H1 (cell line): ENCODE measurements at regions not wholly inside any gene's neighbourhood (a gene's known extent, or its start where the extent isn't known, plus 50 kb on each side); places are given as distances from the start of the nearest gene placed in this dataset.

Experiments
- CTCF ChIA-PET: fragments of 300-600 bp; sonication (Branson Sonifier 250); formaldehyde crosslinking; loops from one replicate; lab custom pipeline; 2021; ENCODE audit not compliant: partially characterized antibody; lab: Charles Lee
- POLR2A ChIA-PET: fragments of 300-600 bp; sonication (Branson Sonifier 250); formaldehyde crosslinking; loops from one replicate; lab custom pipeline; 2021; ENCODE audit warnings: inconsistent platforms; ENCODE audit not compliant: partially characterized antibody; lab: Charles Lee
- DNase-seq, 2 experiments: peaks; one replicate each; pipeline versions ENCODE4 v3.0.0 to v3.0.0-alpha.2; 2010 to 2022; ENCODE audit warnings: low spot score in 2 of 2, low read depth in 1 of 2, mixed read lengths in 1 of 2
- FAIRE-seq: peaks from 2 replicates; lab custom pipeline; 2011; peaks lifted over from hg19 to GRCh38; lab: Jason Lieb, UNC
- H2AFZ ChIP-seq: 2 replicates; pipeline ENCODE4 v1.8.1; 2012; ENCODE audit warnings: low read length, inconsistent platforms
- H2AK5ac ChIP-seq: 2 replicates; pipeline ENCODE4 v1.6.1; 2013; ENCODE audit warnings: low read depth, low read length
- H2BK120ac ChIP-seq: replicated peaks from 2 replicates; pipeline ENCODE3; 2013; ENCODE audit warnings: low read depth, low read length, inconsistent platforms
- H2BK12ac ChIP-seq: 2 replicates; pipeline ENCODE4 v1.6.1; 2013; ENCODE audit warnings: low read depth, low read length
- H2BK15ac ChIP-seq: 2 replicates; pipeline ENCODE4 v1.6.1; 2013; ENCODE audit warnings: low read length
- H2BK20ac ChIP-seq: 2 replicates; pipeline ENCODE4 v1.6.1; 2013; ENCODE audit warnings: low read length
- H2BK5ac ChIP-seq: 2 replicates; pipeline ENCODE4 v1.6.1; 2013; ENCODE audit warnings: low read depth, low read length
- H3K14ac ChIP-seq: 2 replicates; pipeline ENCODE4 v1.6.1; 2013; ENCODE audit warnings: inconsistent platforms; ENCODE audit not compliant: insufficient read length
- H3K18ac ChIP-seq: 2 replicates; pipeline ENCODE4 v1.6.1; 2013; ENCODE audit warnings: low read length; ENCODE audit errors: extremely low read depth
- H3K23ac ChIP-seq: 2 replicates; pipeline ENCODE4 v1.6.1; 2013; ENCODE audit warnings: inconsistent platforms; ENCODE audit not compliant: insufficient read length
- H3K23me2 ChIP-seq: 2 replicates; pipeline ENCODE4 v1.6.1; 2013; ENCODE audit warnings: low read depth, low read length
- H3K27ac ChIP-seq: 2 replicates; pipeline ENCODE4 v1.6.1; 2011; ENCODE audit warnings: low read depth, low read length, inconsistent platforms
- H3K27me3 ChIP-seq, 4 experiments: replicated peaks in 1 of 4; 1 replicate in 1 of 4; 2 replicates in 3 of 4; pipeline versions ENCODE4 v1.6.1 to v1.8.1; 2011 to 2013; ENCODE audit warnings: low read length in 3 of 4, mild to moderate bottlenecking in 3 of 4, inconsistent platforms in 2 of 4, mixed read lengths in 2 of 4, moderate library complexity in 1 of 4; ENCODE audit not compliant: control insufficient read depth in 3 of 4, insufficient read depth in 3 of 4; ENCODE audit errors: extremely low read depth in 1 of 4
- H3K36me3 ChIP-seq, 4 experiments: 2 replicates each; pipeline versions ENCODE4 v1.6.1 to v1.8.1; 2011 to 2013; ENCODE audit warnings: mild to moderate bottlenecking in 4 of 4, low read length in 3 of 4, moderate library complexity in 2 of 4, control low read depth in 1 of 4, inconsistent platforms in 1 of 4; ENCODE audit not compliant: insufficient read depth in 4 of 4, control insufficient read depth in 2 of 4
- H3K4ac ChIP-seq: replicated peaks from 2 replicates; pipeline ENCODE3; 2013; ENCODE audit warnings: low read length, low read depth, mixed read lengths, inconsistent platforms; ENCODE audit not compliant: insufficient read length
- H3K4me1 ChIP-seq, 4 experiments: replicated peaks in 1 of 4; 1 replicate in 1 of 4; 2 replicates in 3 of 4; pipeline versions ENCODE4 v1.6.1 to v1.8.1; 2011 to 2013; ENCODE audit warnings: low read length in 3 of 4, inconsistent platforms in 2 of 4, mixed read lengths in 1 of 4; ENCODE audit not compliant: insufficient read depth in 4 of 4, control insufficient read depth in 3 of 4
- H3K4me2 ChIP-seq, 2 experiments: 2 replicates each; pipeline versions ENCODE4 v1.6.1 to v1.8.1; 2011 to 2013; ENCODE audit warnings: low read depth in 2 of 2, low read length in 2 of 2, control low read depth in 1 of 2, inconsistent platforms in 1 of 2, mild to moderate bottlenecking in 1 of 2; ENCODE audit not compliant: insufficient read depth in 1 of 2
- H3K4me3 ChIP-seq, 4 experiments: fragments of 200-600, 300-600 bp in 1 of 4; sonication (generic), shearing (Covaris generic), sonication (Bioruptor Twin) in 1 of 4; 2 replicates each; pipeline versions ENCODE4 v1.5.1 to v1.8.1; 2011 to 2016; ENCODE audit warnings: low read length in 4 of 4, low read depth in 3 of 4, control low read depth in 2 of 4, inconsistent platforms in 2 of 4, mild to moderate bottlenecking in 2 of 4, mixed read lengths in 1 of 4, moderate library complexity in 1 of 4; ENCODE audit not compliant: insufficient read depth in 2 of 4; ENCODE audit errors: extremely low read depth in 1 of 4
- H3K56ac ChIP-seq: replicated peaks from 2 replicates; pipeline ENCODE3; 2013; ENCODE audit warnings: low read depth, mild to moderate bottlenecking, mixed read lengths, low read length, inconsistent platforms; ENCODE audit not compliant: insufficient read length
- H3K79me1 ChIP-seq: 2 replicates; pipeline ENCODE4 v1.6.1; 2013; ENCODE audit warnings: low read depth, low read length, control low read depth
- H3K79me2 ChIP-seq, 2 experiments: 2 replicates each; pipeline versions ENCODE4 v1.6.1 to v1.8.1; 2012 to 2013; ENCODE audit warnings: low read length in 2 of 2, mild to moderate bottlenecking in 2 of 2, inconsistent platforms in 1 of 2; ENCODE audit not compliant: insufficient read depth in 2 of 2, control insufficient read depth in 1 of 2
- H3K9ac ChIP-seq, 4 experiments: replicated peaks in 1 of 4; 1 replicate in 1 of 4; 2 replicates in 3 of 4; pipeline versions ENCODE4 v1.6.1 to v1.8.1; 2011 to 2013; ENCODE audit warnings: low read depth in 3 of 4, low read length in 3 of 4, control low read depth in 2 of 4, mild to moderate bottlenecking in 2 of 4, moderate library complexity in 2 of 4, inconsistent platforms in 1 of 4; ENCODE audit errors: extremely low read depth in 1 of 4
- H3K9me3 ChIP-seq, 2 experiments: 2 replicates each; pipeline versions ENCODE4 v1.6.1 to v1.8.1; 2012 to 2013; ENCODE audit warnings: mild to moderate bottlenecking in 2 of 2, moderate library complexity in 2 of 2, control low read depth in 1 of 2, inconsistent platforms in 1 of 2, low read depth in 1 of 2, low read length in 1 of 2, mixed read lengths in 1 of 2; ENCODE audit not compliant: insufficient read depth in 2 of 2
- H4K20me1 ChIP-seq, 2 experiments: replicated peaks in 1 of 2; 2 replicates each; pipeline versions ENCODE3 to v1.8.1; 2011 to 2013; ENCODE audit warnings: inconsistent platforms in 2 of 2, low read length in 2 of 2, mild to moderate bottlenecking in 1 of 2; ENCODE audit not compliant: insufficient read depth in 2 of 2, control insufficient read depth in 1 of 2
- H4K5ac ChIP-seq: 2 replicates; pipeline ENCODE4 v1.6.1; 2013; ENCODE audit warnings: low read length, low read depth, mixed read lengths, inconsistent platforms; ENCODE audit not compliant: insufficient read length
- H4K8ac ChIP-seq: 2 replicates; pipeline ENCODE4 v1.8.0; 2013; ENCODE audit warnings: mild to moderate bottlenecking, moderate library complexity, low read length, inconsistent platforms; ENCODE audit not compliant: insufficient read depth; ENCODE audit errors: extremely low read depth
- H4K91ac ChIP-seq: replicated peaks from 2 replicates; pipeline ENCODE3; 2013; ENCODE audit warnings: low read length, mixed read lengths, inconsistent platforms; ENCODE audit not compliant: insufficient read length
- ASH2L ChIP-seq: fragments of 200-600, 300-600 bp; sonication (generic); IDR thresholded peaks from one replicate; pipeline ENCODE4 v1.7.1; 2017; ENCODE audit warnings: low read length
- ATF2 ChIP-seq: IDR thresholded peaks from 2 replicates; pipeline ENCODE4 v1.6.1; 2012; ENCODE audit warnings: low read length, inconsistent platforms
- CBX5 ChIP-seq: fragments of 300-800, 300-1000 bp; sonication (generic); IDR thresholded peaks from 2 replicates; pipeline ENCODE4 v1.7.1; 2016; ENCODE audit warnings: antibody characterized with exemption, low read length, low read depth
- CHD1 ChIP-seq: IDR thresholded peaks from 2 replicates; pipeline ENCODE4 v1.6.1; 2012; ENCODE audit warnings: low read depth, low read length, improper control_type of control experiment
- CHD2 ChIP-seq: IDR thresholded peaks from 2 replicates; pipeline ENCODE4 v1.6.1; 2012; ENCODE audit warnings: low read length, improper control_type of control experiment
- EP300 ChIP-seq, 2 experiments: IDR thresholded peaks; 1 replicate in 1 of 2; 2 replicates in 1 of 2; pipeline ENCODE4 v1.6.1; 2011 to 2012; ENCODE audit warnings: low read depth in 2 of 2, low read length in 2 of 2, mild to moderate bottlenecking in 2 of 2, borderline replicate concordance in 1 of 2, inconsistent platforms in 1 of 2, moderate library complexity in 1 of 2
- FOSL1 ChIP-seq: IDR thresholded peaks from 2 replicates; pipeline ENCODE4 v1.6.1; 2011; ENCODE audit warnings: mild to moderate bottlenecking, low read depth, low read length, moderate library complexity; ENCODE audit not compliant: insufficient read depth
- GABPA ChIP-seq: IDR thresholded peaks from 2 replicates; pipeline ENCODE4 v1.6.1; 2011; ENCODE audit warnings: mild to moderate bottlenecking, low read length, moderate library complexity, borderline replicate concordance; ENCODE audit not compliant: insufficient read depth
- HDAC6 ChIP-seq: IDR thresholded peaks from one replicate; pipeline ENCODE4 v1.7.1; 2012; ENCODE audit warnings: low read depth, mild to moderate bottlenecking, inconsistent platforms, low read length, moderate library complexity
- MAFK ChIP-seq: IDR thresholded peaks from 2 replicates; pipeline ENCODE4 v1.6.1; 2012; ENCODE audit warnings: low read depth, mild to moderate bottlenecking, improper control_type of control experiment, low read length
- MAX ChIP-seq: IDR thresholded peaks from 2 replicates; pipeline ENCODE4 v1.6.1; 2012; ENCODE audit warnings: inconsistent platforms
- POLR2AphosphoS5 ChIP-seq: IDR thresholded peaks from 2 replicates; pipeline ENCODE4 v1.6.1; 2011; ENCODE audit warnings: low read depth, low read length
- SRF ChIP-seq: IDR thresholded peaks from 2 replicates; pipeline ENCODE4 v1.6.1; 2011; ENCODE audit warnings: mild to moderate bottlenecking, low read depth, low read length, moderate library complexity
- TCF12 ChIP-seq: IDR thresholded peaks from 2 replicates; pipeline ENCODE4 v1.6.1; 2011; ENCODE audit warnings: low read depth, mild to moderate bottlenecking, low read length
- WGBS, 2 experiments: shearing (Covaris generic) in 1 of 2; methylation state at CpG; one replicate each; pipeline versions ENCODE4 v1.1.6 to v1.1.7; 2013 to 2015; ENCODE audit warnings: low lambda C conversion rate in 2 of 2, mixed read lengths in 2 of 2, inconsistent platforms in 1 of 2, low coverage in 1 of 2, missing lambda C conversion rate in 1 of 2; ENCODE audit not compliant: insufficient replicate concordance in 2 of 2, insufficient coverage in 1 of 2, insufficient read length in 1 of 2; ENCODE audit errors: extremely low coverage in 1 of 2, missing lambda C conversion rate in 1 of 2; 5-methylcytosine and 5-hydroxymethylcytosine counted together

GRCh38 chr10:78813998-78814399, 254.8 kb upstream of the ZMIZ1 start:
- CTCF ChIA-PET: no interaction called here
- POLR2A ChIA-PET: no interaction called here
- WGBS, 2 experiments: 92% methylated on average over 6 of the region's 6 CpGs; no CpG with 5 or more reads in 1 of the 2 experiments

More at GRCh38 chr10:78813998-78814399, 254.8 kb upstream of the ZMIZ1 start:
- Histone ChIP-seq H3K4me1 (peaks cover 0 to 12% (median 10%) of the 10 kb centered on the region in 4 experiments; a peak in 5 of 7 replicates), H3K9me3 (no peaks in the 10 kb centered on the region), H4K5ac (no peak overlapping the region), H3K18ac (no peak overlapping the region), H3K14ac (no peak overlapping the region), H2AFZ (no peak overlapping the region), H3K4me3 (no peak overlapping the region), H3K27me3 (no peaks in the 10 kb centered on the region), H4K8ac (no peak overlapping the region), H3K4me2 (no peak overlapping the region), H3K4ac (no peak overlapping the region), H2AK5ac (no peak overlapping the region), H2BK20ac (no peak overlapping the region), H3K36me3 (no peaks in the 10 kb centered on the region), H2BK12ac (no peak overlapping the region), H2BK5ac (no peak overlapping the region), H3K56ac (no peak overlapping the region), H2BK120ac (no peak overlapping the region), H3K27ac (no peak overlapping the region), H3K23ac (no peak overlapping the region), H3K23me2 (no peaks in the 10 kb centered on the region; the same call in 1 of the 2 replicates), H3K9ac (no peak overlapping the region), H4K20me1 (peaks cover 0 to 1% of the 10 kb centered on the region in 2 experiments), H3K79me2 (no peaks in the 10 kb centered on the region), H2BK15ac (no peak overlapping the region), H3K79me1 (no peaks in the 10 kb centered on the region), H4K91ac (no peak overlapping the region)
- DNase-seq: no peak
- no peak for FAIRE-seq
- TF ChIP-seq POLR2AphosphoS5 (no peak), CBX5 (no peak), TCF12 (no peak), CHD1 (no peak), ATF2 (no peak), CHD2 (no peak), GABPA (no peak), SRF (no peak), ASH2L (no peak), MAFK (no peak), EP300 (IDR thresholded peaks at IDR 0.05; ENCODE audit: borderline replicate concordance in 1 of 2, low read depth in 2 of 2, low read length in 2 of 2) (no peak), HDAC6 (no peak), FOSL1 (no peak), MAX (no peak)
